IPS DF 19.7 (cell line): ENCODE measurements at regions not wholly inside any gene's neighbourhood (a gene's known extent, or its start where the extent isn't known, plus 50 kb on each side); places are given as distances from the start of the nearest gene placed in this dataset.
"Not testable (repeated sequence)": the region's sequence is repeated elsewhere in the genome, so short reads cannot be mapped to it uniquely, and the experiment has no call there.

Source experiments
- DNase-seq: peaks from one replicate; pipeline ENCODE4 v3.0.0-alpha.2; 2013; ENCODE audit warnings: low read depth, low spot score

- DNase-seq: no peak
Measured at GRCh38 chr7:92973293-92973731, 136.9 kb upstream of the CDK6 start.

DNA sequence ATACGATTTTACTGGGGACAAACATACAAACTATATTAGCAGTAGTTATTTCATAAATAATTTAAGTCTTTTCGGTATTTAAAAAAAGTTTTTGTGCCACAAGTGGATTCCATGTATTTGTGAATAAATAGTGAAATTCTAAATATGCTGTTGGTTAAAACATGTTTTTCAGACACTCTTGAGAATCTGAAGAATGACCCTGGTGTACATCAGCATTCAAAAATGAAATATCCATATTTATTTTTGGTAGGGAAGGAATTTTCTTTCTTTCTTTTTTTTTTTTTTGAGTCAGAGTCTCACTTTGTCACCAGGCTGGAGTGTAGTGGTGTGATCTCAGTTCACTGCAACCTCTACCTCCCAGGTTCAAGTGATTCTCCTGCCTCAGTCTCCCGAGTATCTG is 136.1 kb upstream of the CDK6 start:
- no peak for DNase-seq

- no peak for DNase-seq
Measured at GRCh38 chr7:92969061-92969460, 132.7 kb upstream of the CDK6 start.

DNA sequence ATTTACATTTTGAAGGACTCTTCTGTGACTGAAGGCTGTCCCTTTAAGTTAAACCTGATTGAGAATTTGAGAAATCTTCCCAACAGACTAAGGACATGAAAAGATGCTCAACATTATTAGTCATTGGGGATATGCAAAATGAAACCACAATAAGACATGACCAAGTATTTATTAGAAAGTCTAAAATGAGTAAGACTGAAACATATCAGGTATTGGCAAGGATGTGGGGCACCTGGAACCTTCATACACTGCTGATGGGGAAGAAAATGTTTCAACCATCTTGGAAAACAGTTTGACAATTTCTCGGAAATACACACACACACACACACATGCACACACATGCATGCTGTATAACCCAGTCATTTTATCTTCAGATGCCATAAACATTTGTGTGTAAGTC is 132.1 kb upstream of the CDK6 start:
- DNase-seq: no peak

DNA sequence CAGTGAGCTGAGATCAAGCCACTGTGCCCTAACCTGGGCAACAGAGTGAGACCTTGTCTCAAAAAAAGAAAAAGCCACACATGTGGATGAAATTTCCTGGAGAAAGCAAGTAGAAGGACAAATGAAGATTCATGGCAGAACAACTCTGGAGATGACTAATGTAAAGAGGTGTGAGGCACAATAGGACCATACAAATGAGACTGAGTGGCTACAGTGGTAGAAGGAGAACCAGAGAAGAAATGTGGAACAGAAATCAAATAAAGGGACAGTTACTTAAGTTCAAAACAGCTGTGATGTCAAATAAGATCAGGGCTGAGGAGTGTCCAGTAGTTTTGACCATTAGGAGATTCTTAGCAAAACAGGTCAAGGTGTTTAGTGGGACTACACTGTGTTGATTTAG is 130.9 kb upstream of the CDK6 start:
- no peak for DNase-seq

GRCh38 chr7:92964141-92964540 is 127.8 kb upstream of the CDK6 start:
- no peak for DNase-seq

- DNase-seq: no peak
Measured at GRCh38 chr7:92963566-92963965, 127.2 kb upstream of the CDK6 start.

DNA sequence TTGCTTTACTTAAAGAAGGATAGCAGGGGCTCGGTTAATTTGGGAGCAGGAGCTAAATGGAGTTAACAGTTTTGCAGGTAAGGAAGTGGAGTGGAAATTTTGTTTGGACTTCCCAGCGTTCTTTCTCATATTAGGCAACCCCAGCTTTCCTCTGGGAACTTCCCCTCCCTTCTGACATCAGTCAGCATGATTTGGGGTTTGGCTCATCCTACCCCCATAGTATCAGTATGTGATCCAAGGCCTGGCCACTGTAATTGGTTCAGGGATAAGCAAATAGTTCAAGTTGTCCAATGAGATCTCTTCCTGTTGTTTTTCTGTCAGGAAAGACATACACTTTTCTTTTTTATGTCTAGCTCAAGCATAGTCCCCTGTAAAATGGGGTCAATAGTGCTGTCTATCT is 125.6 kb upstream of the CDK6 start:
- DNase-seq: no peak

DNA sequence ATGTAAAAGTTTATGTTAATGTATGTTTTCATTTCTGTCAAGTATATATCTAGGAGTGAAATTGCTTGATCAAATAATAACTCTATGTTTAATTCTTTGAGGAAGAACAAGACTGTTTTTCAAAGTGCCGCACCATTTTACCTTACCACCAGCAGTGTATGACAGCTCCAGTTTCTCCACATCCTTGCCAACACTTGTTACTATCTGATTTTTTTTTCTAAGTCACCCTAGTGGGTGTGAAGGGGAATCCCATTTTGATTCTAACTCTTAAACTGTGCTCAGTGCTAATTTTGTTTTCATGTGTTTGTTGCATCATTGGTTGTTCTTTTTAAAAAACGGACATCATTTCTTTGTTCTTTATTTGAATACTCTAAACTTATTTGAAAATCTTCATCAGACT is 120.2 kb upstream of the CDK6 start:
- no peak for DNase-seq

- no peak for DNase-seq
Measured at GRCh38 chr7:92955081-92955480, 118.7 kb upstream of the CDK6 start.

DNA sequence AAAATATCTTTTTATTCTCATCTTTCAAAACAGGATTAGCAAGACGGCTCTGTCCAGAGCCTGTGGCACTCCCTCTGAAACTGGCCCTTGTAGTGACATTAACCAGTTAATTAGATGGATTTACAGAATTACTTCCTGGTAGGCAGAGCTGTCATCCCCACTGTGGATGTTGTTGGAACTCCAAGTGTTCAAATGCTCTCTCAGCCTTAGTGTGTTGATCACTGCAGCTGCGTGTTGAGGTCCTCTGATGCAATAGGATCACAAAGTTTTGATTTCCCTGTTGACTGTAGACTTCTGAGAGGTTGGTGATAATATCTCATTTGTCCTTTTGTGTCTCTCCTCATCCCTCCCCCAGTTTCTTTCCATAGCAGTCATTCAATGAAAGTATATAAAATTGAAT is 117.3 kb upstream of the CDK6 start:
- no peak for DNase-seq

GRCh38 chr7:92949748-92950147 is 113.4 kb upstream of the CDK6 start:
- DNase-seq: no peak

DNA sequence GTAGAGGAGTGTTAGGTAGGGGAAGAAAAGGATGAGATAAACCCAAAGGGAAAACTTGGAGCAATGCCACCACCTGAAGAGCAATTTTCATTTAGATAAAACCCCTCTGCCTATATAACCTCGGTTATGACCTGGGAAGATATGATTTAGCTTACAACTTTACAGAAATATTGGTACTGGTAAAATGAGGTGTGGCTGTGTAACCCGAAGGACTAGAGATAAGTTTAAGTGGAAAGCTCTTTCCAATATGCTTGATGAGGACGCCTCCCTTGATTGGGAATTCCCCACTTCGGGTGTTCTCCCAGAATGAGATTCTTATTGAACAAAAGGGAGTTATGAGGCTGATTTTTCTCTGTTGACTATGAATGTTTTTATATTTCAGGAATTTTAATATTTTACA is 109.5 kb upstream of the CDK6 start:
- no peak for DNase-seq

- DNase-seq: no peak
Measured at GRCh38 chr7:92944633-92945032, 108.3 kb upstream of the CDK6 start.

- not testable (repeated sequence) for DNase-seq
Measured at GRCh38 chr7:92942706-92943105, 106.3 kb upstream of the CDK6 start.

- no peak for DNase-seq
Measured at GRCh38 chr7:92939666-92940360, 103.4 kb upstream of the CDK6 start.

- no peak for DNase-seq
Measured at GRCh38 chr7:92934096-92934495, 97.7 kb upstream of the CDK6 start.

GRCh38 chr7:92932450-92932849 is 96.1 kb upstream of the CDK6 start:
- DNase-seq: no peak

- no peak for DNase-seq
Measured at GRCh38 chr7:92930404-92930803, 94.0 kb upstream of the CDK6 start.

GRCh38 chr7:92926697-92927044 is 90.3 kb upstream of the CDK6 start:
- DNase-seq: no peak

- DNase-seq: peak; percentile 20
Measured at GRCh38 chr7:92925876-92926696, 89.7 kb upstream of the CDK6 start.

- DNase-seq: no peak
Measured at GRCh38 chr7:92924800-92925199, 88.4 kb upstream of the CDK6 start.

GRCh38 chr7:92917230-92917629 is 80.9 kb upstream of the CDK6 start:
- DNase-seq: no peak
